ENCODE measurements at regions not wholly inside any gene's neighbourhood (a gene's known extent, or its start where the extent isn't known, plus 50 kb on each side); places are given as distances from the start of the nearest gene placed in this dataset.

DNA sequence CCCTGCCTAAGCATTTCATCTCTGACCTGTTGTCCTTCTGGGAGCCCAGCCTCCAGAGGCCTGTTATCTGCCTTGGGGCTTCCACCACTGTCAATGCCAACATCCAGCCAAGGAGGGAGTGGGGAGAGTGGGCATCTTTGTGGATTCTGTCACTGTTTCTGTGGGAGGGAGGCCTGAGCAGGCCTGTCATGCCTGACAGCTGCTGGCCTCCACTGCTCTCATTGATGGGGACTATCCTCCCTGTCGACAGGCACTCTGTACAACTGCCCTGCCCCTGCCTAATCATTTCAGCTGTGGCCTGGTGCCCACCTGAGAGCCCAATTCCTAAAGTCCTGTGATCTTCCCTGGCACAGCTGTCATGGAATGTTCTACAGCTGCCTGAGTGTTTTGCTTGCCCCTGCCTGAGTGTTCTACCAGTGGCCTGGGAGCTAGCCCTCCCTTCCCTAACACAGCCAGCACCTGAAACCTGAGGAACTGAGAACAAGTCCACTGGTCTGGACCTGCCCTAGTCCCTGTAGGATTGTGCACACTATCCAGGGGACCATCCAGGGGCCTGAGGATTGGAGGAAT is 145.3 kb downstream of the FAM83B start:
- no peak overlapping the region for H3K27ac ChIP-seq
- TF ChIP-seq, protein P1, sequence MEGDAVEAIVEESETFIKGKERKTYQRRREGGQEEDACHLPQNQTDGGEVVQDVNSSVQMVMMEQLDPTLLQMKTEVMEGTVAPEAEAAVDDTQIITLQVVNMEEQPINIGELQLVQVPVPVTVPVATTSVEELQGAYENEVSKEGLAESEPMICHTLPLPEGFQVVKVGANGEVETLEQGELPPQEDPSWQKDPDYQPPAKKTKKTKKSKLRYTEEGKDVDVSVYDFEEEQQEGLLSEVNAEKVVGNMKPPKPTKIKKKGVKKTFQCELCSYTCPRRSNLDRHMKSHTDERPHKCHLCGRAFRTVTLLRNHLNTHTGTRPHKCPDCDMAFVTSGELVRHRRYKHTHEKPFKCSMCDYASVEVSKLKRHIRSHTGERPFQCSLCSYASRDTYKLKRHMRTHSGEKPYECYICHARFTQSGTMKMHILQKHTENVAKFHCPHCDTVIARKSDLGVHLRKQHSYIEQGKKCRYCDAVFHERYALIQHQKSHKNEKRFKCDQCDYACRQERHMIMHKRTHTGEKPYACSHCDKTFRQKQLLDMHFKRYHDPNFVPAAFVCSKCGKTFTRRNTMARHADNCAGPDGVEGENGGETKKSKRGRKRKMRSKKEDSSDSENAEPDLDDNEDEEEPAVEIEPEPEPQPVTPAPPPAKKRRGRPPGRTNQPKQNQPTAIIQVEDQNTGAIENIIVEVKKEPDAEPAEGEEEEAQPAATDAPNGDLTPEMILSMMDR (IDR thresholded peaks at IDR 0.05; ENCODE audit: low read depth, low read length): no peak

DNA sequence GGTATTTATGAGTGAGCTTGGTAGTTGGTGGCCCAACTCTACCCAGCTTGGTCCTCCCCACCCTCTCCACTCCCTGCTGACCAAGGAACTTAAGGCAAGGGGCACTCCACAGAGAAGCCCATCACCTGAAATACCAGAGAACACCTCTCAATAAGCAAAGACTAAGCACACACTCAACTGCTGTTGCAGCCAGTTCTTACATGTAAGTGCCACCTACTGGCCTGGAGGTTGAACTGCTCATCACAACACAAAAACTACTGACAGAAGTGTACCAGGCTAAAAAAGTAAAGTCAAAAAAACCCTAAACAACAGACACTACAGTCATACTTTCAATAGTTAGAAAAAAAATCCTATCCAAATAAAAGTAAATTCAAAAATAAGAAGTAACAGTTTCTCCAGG is 146.2 kb downstream of the FAM83B start:
- no peak for DNase-seq
- H3K4me3 ChIP-seq (ENCODE audit: low read depth, low read length): no peak overlapping the region
- H3K9me3 ChIP-seq (ENCODE audit: severe bottlenecking): peaks cover 6% of the 10 kb centered on the region
- H3K27me3 ChIP-seq (ENCODE audit: insufficient read depth, low read depth, severe bottlenecking): peaks cover 14% of the 10 kb centered on the region
- no peaks in the 10 kb centered on the region for H3K36me3 ChIP-seq
- TF ChIP-seq, protein P1 (IDR thresholded peaks at IDR 0.05; ENCODE audit: low read depth, low read length): peak; percentile 71
- no peak overlapping the region for H3K27ac ChIP-seq

More for the DNA sequence above, 145.3 kb downstream of the FAM83B start:
- no peak for DNase-seq
- Histone ChIP-seq H3K36me3 (no peaks in the 10 kb centered on the region), H3K4me3 (ENCODE audit: low read depth, low read length) (no peak overlapping the region), H3K9me3 (ENCODE audit: severe bottlenecking) (peaks cover 6% of the 10 kb centered on the region), H3K27me3 (ENCODE audit: insufficient read depth, low read depth, severe bottlenecking) (peaks cover 11% of the 10 kb centered on the region)

DNA sequence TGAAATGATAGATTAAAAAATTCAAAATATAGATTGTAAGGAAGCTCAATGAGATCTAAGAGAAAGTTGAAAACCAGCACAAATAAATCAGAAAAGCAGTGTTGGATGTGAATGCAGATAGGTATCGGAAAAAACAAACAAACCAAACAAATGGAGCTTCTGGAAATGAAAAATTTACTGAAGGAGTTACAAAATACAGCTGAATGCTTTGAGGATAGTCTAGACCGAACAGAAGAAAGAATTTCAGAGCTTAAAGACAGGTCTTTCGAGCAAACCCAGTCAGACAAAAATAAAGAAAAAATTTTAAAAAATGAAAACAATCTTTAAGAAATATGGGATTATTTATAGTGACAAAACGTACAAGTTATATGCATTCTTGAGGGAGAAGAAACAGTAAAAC is 146.7 kb downstream of the FAM83B start:
- H3K9me3 ChIP-seq (ENCODE audit: severe bottlenecking): peaks cover 6% of the 10 kb centered on the region
- H3K27me3 ChIP-seq (ENCODE audit: insufficient read depth, low read depth, severe bottlenecking): peaks cover 14% of the 10 kb centered on the region
- no peak overlapping the region for H3K4me3 ChIP-seq (ENCODE audit: low read depth, low read length)
- TF ChIP-seq, protein P1 (IDR thresholded peaks at IDR 0.05; ENCODE audit: low read depth, low read length): no peak
- no peak for DNase-seq
- no peak overlapping the region for H3K27ac ChIP-seq
- no peaks in the 10 kb centered on the region for H3K36me3 ChIP-seq

DNA sequence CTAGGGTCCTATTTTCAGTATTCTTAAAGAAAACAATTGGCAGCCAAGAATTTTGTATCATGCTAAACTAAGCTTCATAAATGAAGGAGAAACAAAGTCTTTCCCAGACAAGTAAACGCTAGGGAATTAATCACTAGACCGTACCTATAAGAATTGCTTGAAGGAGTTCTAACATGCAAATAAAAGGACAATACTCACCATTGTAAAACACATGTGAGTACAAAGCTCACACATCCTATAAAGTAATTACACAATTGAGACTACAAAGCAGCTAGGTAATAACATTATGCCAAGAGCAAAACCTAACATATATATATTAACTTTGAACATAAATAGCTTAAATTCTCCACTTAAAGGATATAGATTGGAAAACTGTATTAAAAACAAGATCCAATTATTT is 147.4 kb downstream of the FAM83B start:
- H3K9me3 ChIP-seq (ENCODE audit: severe bottlenecking): peaks cover 6% of the 10 kb centered on the region
- DNase-seq: no peak
- no peaks in the 10 kb centered on the region for H3K36me3 ChIP-seq

DNA sequence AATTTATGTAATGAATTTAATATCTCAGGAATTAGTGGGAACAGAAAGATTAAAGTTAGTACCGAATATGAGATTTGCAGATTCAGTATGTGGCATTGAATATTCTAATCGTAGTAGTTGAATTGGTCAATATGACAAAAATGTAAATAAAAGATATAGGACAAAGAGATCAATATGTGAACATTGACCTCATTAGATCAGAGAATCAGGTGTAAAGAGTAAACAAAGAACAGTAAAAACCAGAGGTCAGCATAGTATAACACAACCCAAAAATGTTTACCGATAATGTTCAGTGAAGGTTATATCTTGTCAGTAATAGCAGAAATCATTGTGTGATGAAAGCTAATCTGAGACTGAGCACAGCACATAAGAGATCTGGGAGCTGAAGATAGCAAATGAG is 152.0 kb downstream of the FAM83B start:
- H3K9me3 ChIP-seq (ENCODE audit: severe bottlenecking): peaks cover under 1% of the 10 kb centered on the region
- no peak overlapping the region for H3K4me3 ChIP-seq (ENCODE audit: low read depth, low read length)
- H3K27me3 ChIP-seq (ENCODE audit: insufficient read depth, low read depth, severe bottlenecking): peaks cover 10% of the 10 kb centered on the region
- TF ChIP-seq, protein P1 (IDR thresholded peaks at IDR 0.05; ENCODE audit: low read depth, low read length): no peak
- no peaks in the 10 kb centered on the region for H3K36me3 ChIP-seq
- H3K27ac ChIP-seq: no peak overlapping the region
- DNase-seq: no peak

More for the DNA sequence above, 147.4 kb downstream of the FAM83B start:
- TF ChIP-seq, protein P1 (IDR thresholded peaks at IDR 0.05; ENCODE audit: low read depth, low read length): no peak
- Histone ChIP-seq H3K27ac (no peak overlapping the region), H3K27me3 (ENCODE audit: insufficient read depth, low read depth, severe bottlenecking) (peaks cover 13% of the 10 kb centered on the region), H3K4me3 (ENCODE audit: low read depth, low read length) (no peak overlapping the region)
